Keratinocyte (primary cell): ENCODE measurements at regions not wholly inside any gene's neighbourhood (a gene's known extent, or its start where the extent isn't known, plus 50 kb on each side); places are given as distances from the start of the nearest gene placed in this dataset.

Experiments
- DNase-seq: peaks from one replicate; pipeline ENCODE4 v3.0.0-alpha.2; 2011; ENCODE audit warnings: low read depth, missing footprints, low spot score
- FAIRE-seq: peaks from 2 replicates; lab custom pipeline; 2011; peaks lifted over from hg19 to GRCh38; lab: Jason Lieb, UNC
- H2AFZ ChIP-seq: 2 replicates; pipeline ENCODE4 v1.6.0; 2012; ENCODE audit warnings: low read length, control low read depth, inconsistent platforms; ENCODE audit not compliant: control insufficient read depth
- H3K27ac ChIP-seq: 2 replicates; pipeline ENCODE4 v1.5.1; 2011; ENCODE audit warnings: low read length; ENCODE audit not compliant: control insufficient read depth, insufficient read depth
- H3K27me3 ChIP-seq: 3 replicates; pipeline ENCODE4 v1.6.0; 2011; ENCODE audit warnings: low read length; ENCODE audit not compliant: control insufficient read depth, insufficient read depth; ENCODE audit errors: extremely low read depth
- H3K36me3 ChIP-seq, 2 experiments: 2 replicates in 1 of 2; 3 replicates in 1 of 2; pipeline ENCODE4 v1.5.1; 2011; ENCODE audit warnings: low read length in 2 of 2, mild to moderate bottlenecking in 1 of 2; ENCODE audit not compliant: control insufficient read depth in 2 of 2, insufficient read depth in 2 of 2; ENCODE audit errors: extremely low read depth in 1 of 2
- H3K4me1 ChIP-seq: 3 replicates; pipeline ENCODE4 v1.5.1; 2011; ENCODE audit warnings: low read length; ENCODE audit not compliant: control insufficient read depth, insufficient read depth; ENCODE audit errors: extremely low read depth
- H3K4me2 ChIP-seq: 3 replicates; pipeline ENCODE4 v1.6.0; 2011; ENCODE audit warnings: low read depth, low read length; ENCODE audit not compliant: control insufficient read depth, insufficient read depth; ENCODE audit errors: extremely low read depth
- H3K4me3 ChIP-seq, 3 experiments: fragments of 200-600 bp in 1 of 3; sonication (generic) in 1 of 3; 2 replicates in 2 of 3; 3 replicates in 1 of 3; pipeline ENCODE4 v1.5.1; 2011 to 2016; ENCODE audit warnings: low read length in 3 of 3, mild to moderate bottlenecking in 3 of 3, control low read depth in 2 of 3, inconsistent platforms in 1 of 3, low read depth in 1 of 3, mixed read lengths in 1 of 3, mixed run types in 1 of 3, moderate library complexity in 1 of 3; ENCODE audit not compliant: control insufficient read depth in 2 of 3, insufficient read depth in 2 of 3; ENCODE audit errors: extremely low read depth in 1 of 3
- H3K79me2 ChIP-seq: 2 replicates; pipeline ENCODE4 v1.6.0; 2012; ENCODE audit warnings: low read length; ENCODE audit not compliant: control insufficient read depth, insufficient read depth
- H3K9ac ChIP-seq: 3 replicates; pipeline ENCODE4 v1.6.0; 2011; ENCODE audit warnings: low read length; ENCODE audit not compliant: control insufficient read depth, insufficient read depth; ENCODE audit errors: extremely low read depth
- H3K9me1 ChIP-seq: 3 replicates; pipeline ENCODE4 v1.6.0; 2011; ENCODE audit warnings: low read length; ENCODE audit not compliant: control insufficient read depth, insufficient read depth; ENCODE audit errors: extremely low read depth
- H3K9me3 ChIP-seq: 2 replicates; pipeline ENCODE4 v1.5.1; 2012; ENCODE audit warnings: low read depth, low read length; ENCODE audit not compliant: control insufficient read depth
- H4K20me1 ChIP-seq: 3 replicates; pipeline ENCODE4 v1.6.0; 2011; ENCODE audit warnings: low read length; ENCODE audit not compliant: control insufficient read depth, insufficient read depth; ENCODE audit errors: extremely low read depth
- EZH2 ChIP-seq: IDR thresholded peaks from one replicate; pipeline ENCODE4 v1.6.1; 2012; ENCODE audit warnings: inconsistent platforms, mild to moderate bottlenecking, low read length, moderate library complexity
- dilution Hi-C: fragments of 300-500 bp; cut with MboI; formaldehyde crosslinking; loops from one replicate; pipeline ENCODE4 v1.7.0; 2020; ENCODE audit warnings: low sequenced_read_pairs; ENCODE audit not compliant: extremely low pct_ligation_motif_present
- TF ChIP-seq, protein P1 (sequence below), 3 experiments: IDR thresholded peaks in 1 of 3; conservative IDR thresholded peaks in 1 of 3; optimal IDR thresholded peaks in 1 of 3; 2 replicates in 2 of 3; 3 replicates in 1 of 3; pipeline versions ENCODE3 to v1.5.1; 2011; ENCODE audit warnings: low read length in 3 of 3, mild to moderate bottlenecking in 3 of 3, moderate library complexity in 2 of 3, control low read depth in 1 of 3, inconsistent platforms in 1 of 3; ENCODE audit not compliant: insufficient read depth in 2 of 3; ENCODE audit errors: extremely low read depth in 1 of 3

- no peaks in the 10 kb centered on the region for H3K79me2 ChIP-seq
- H3K4me1 ChIP-seq: no peaks in the 10 kb centered on the region
- dilution Hi-C loops: no loop called here
- H3K9me1 ChIP-seq: no peaks in the 10 kb centered on the region
- H3K4me3 ChIP-seq: no peak overlapping the region
- no peaks in the 10 kb centered on the region for H4K20me1 ChIP-seq
- no peaks in the 10 kb centered on the region for H3K9me3 ChIP-seq
- FAIRE-seq (no peak), DNase-seq (no peak)
- H2AFZ ChIP-seq: no peak overlapping the region
- no peak overlapping the region for H3K4me2 ChIP-seq
- no peaks in the 10 kb centered on the region for H3K36me3 ChIP-seq
- TF ChIP-seq EZH2: no peak
- TF ChIP-seq, protein P1, sequence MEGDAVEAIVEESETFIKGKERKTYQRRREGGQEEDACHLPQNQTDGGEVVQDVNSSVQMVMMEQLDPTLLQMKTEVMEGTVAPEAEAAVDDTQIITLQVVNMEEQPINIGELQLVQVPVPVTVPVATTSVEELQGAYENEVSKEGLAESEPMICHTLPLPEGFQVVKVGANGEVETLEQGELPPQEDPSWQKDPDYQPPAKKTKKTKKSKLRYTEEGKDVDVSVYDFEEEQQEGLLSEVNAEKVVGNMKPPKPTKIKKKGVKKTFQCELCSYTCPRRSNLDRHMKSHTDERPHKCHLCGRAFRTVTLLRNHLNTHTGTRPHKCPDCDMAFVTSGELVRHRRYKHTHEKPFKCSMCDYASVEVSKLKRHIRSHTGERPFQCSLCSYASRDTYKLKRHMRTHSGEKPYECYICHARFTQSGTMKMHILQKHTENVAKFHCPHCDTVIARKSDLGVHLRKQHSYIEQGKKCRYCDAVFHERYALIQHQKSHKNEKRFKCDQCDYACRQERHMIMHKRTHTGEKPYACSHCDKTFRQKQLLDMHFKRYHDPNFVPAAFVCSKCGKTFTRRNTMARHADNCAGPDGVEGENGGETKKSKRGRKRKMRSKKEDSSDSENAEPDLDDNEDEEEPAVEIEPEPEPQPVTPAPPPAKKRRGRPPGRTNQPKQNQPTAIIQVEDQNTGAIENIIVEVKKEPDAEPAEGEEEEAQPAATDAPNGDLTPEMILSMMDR (optimal IDR thresholded peaks at IDR 0.05 in 1 of 3, IDR thresholded peaks at IDR 0.05 in 1 of 3, conservative IDR thresholded peaks at IDR 0.05 in 1 of 3; ENCODE audit: extremely low read depth in 1 of 3, insufficient read depth in 2 of 3, low read length in 3 of 3): no peak
- H3K27me3 ChIP-seq: no peaks in the 10 kb centered on the region
- H3K9ac ChIP-seq: no peak overlapping the region
- no peak overlapping the region for H3K27ac ChIP-seq
Observed at GRCh38 chr17:14448818-14449217, 147.9 kb downstream of the HS3ST3B1 start.

DNA sequence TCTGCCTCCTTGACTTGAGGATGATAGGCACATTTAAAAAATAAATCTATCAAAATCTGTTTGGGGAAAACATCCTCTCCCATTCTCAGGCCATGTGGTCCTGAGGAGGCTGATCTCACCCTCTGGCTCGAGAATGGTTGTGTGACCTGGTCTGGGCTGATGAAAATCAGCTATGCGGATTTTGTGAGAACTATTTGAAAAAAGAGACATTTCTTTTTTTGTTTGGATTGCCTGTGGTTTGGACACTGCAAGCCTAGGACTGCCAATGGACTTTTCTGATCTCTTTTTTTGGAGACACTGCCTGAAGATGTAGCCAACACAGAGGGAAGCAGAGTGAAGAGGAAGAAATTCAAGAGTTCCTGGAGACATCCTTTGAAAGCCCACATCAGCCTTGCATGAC lies 145.9 kb downstream of the HS3ST3B1 start:
- Histone ChIP-seq H3K36me3 (no peaks in the 10 kb centered on the region), H2AFZ (no peak overlapping the region), H3K9me3 (no peaks in the 10 kb centered on the region), H3K9me1 (no peaks in the 10 kb centered on the region), H3K9ac (no peak overlapping the region), H3K4me2 (no peak overlapping the region), H3K27ac (no peak overlapping the region), H3K4me3 (no peak overlapping the region), H4K20me1 (no peaks in the 10 kb centered on the region), H3K27me3 (no peaks in the 10 kb centered on the region), H3K79me2 (no peaks in the 10 kb centered on the region), H3K4me1 (no peaks in the 10 kb centered on the region)
- DNase-seq (no peak), FAIRE-seq (no peak)
- TF ChIP-seq, protein P1 (optimal IDR thresholded peaks at IDR 0.05 in 1 of 3, IDR thresholded peaks at IDR 0.05 in 1 of 3, conservative IDR thresholded peaks at IDR 0.05 in 1 of 3; ENCODE audit: extremely low read depth in 1 of 3, insufficient read depth in 2 of 3, low read length in 3 of 3): no peak
- no peak for TF ChIP-seq EZH2
- dilution Hi-C loops: no loop called here
